NB4 (cell line): ENCODE measurements at regions not wholly inside any gene's neighbourhood (a gene's known extent, or its start where the extent isn't known, plus 50 kb on each side); places are given as distances from the start of the nearest gene placed in this dataset.

ENCODE experiments used
- DNase-seq: peaks from one replicate; pipeline ENCODE4 v3.0.0; 2010; ENCODE audit warnings: low read depth
- H3K4me3 ChIP-seq: one replicate; pipeline ENCODE4 v1.5.1; 2011; ENCODE audit warnings: mild to moderate bottlenecking, low read depth, low read length, moderate library complexity
- CTCF ChIP-seq: IDR thresholded peaks from one replicate; pipeline ENCODE4 v1.5.1; 2012; ENCODE audit warnings: low read depth, low read length
- MAX ChIP-seq: IDR thresholded peaks from 2 replicates; pipeline ENCODE4 v1.6.1; 2011; ENCODE audit warnings: low read depth, low read length
- MYC ChIP-seq: IDR thresholded peaks from 2 replicates; pipeline ENCODE4 v1.6.1; 2011; ENCODE audit warnings: low read depth, low read length
- POLR2A ChIP-seq: IDR thresholded peaks from 2 replicates; pipeline ENCODE4 v1.6.1; 2011; ENCODE audit warnings: mild to moderate bottlenecking; ENCODE audit not compliant: insufficient read length; ENCODE audit errors: extremely low read depth

GRCh38 chr4:4758681-4759080, 100.8 kb upstream of the MSX1 start:
- no peak for DNase-seq
- no peak overlapping the region for H3K4me3 ChIP-seq
- TF ChIP-seq MYC (no peak), POLR2A (no peak), CTCF (no peak), MAX (no peak)

- H3K4me3 ChIP-seq: no peak overlapping the region
- peak; percentile 15 for DNase-seq
- TF ChIP-seq MAX (no peak), CTCF (peak; percentile 2)
Observed at GRCh38 chr4:4755306-4755705, 104.2 kb upstream of the MSX1 start.

- no peak for DNase-seq
- TF ChIP-seq POLR2A (no peak), MAX (no peak), MYC (no peak), CTCF (no peak)
- no peak overlapping the region for H3K4me3 ChIP-seq
Observed at GRCh38 chr4:4754641-4755040, 104.8 kb upstream of the MSX1 start.

GRCh38 chr4:4753643-4754042, 105.8 kb upstream of the MSX1 start:
- no peak overlapping the region for H3K4me3 ChIP-seq
- no peak for DNase-seq
- TF ChIP-seq MAX (no peak), MYC (no peak), CTCF (no peak), POLR2A (no peak)

GRCh38 chr4:4752576-4753401, 106.7 kb upstream of the MSX1 start:
- peak; percentile 51 for DNase-seq
- no peak overlapping the region for H3K4me3 ChIP-seq
- TF ChIP-seq CTCF (no peak), MYC (no peak), POLR2A (no peak), MAX (no peak)
